ENCODE measurements at regions not wholly inside any gene's neighbourhood (a gene's known extent, or its start where the extent isn't known, plus 50 kb on each side); places are given as distances from the start of the nearest gene placed in this dataset.

DNA sequence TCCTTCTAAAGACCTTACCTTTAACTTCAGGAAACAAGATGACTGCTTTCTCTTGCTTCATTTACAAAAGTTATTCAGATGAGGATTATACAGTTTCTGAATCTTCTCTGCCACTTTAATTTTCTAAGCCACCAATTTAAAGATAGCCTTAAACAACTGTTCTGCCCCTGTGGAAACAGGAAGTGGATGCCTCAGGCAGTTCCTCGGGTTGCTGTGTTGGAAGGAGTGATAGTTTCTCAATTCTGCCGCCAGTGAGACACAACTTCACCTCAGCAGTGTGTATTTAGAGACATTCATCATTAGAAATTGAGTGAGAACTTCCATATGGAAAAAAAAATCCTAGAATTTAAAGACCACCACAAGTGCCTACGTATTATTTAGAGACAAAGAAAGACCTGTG, 475.1 kb upstream of the WWC1 start:
- DNase-seq: no peak

DNA sequence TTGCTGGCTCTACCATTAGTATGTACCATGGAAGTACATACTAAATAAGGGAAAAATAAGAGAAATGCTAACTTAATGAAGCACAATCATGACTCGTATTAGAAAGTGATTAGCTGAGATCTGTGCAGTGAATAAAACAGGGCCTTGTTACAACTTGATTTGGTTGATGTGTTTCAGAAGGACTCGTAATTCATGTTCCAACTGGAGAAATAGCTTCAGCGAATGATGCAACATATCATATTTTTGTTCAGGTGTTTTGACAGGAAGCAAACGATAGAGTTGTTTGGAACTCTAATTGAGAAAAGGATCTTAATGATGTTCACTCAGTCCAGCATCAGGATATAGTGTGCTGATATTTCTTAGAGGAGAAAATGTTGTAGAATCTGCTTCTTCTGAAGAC, 474.6 kb upstream of the WWC1 start:
- DNase-seq: no peak

DNA sequence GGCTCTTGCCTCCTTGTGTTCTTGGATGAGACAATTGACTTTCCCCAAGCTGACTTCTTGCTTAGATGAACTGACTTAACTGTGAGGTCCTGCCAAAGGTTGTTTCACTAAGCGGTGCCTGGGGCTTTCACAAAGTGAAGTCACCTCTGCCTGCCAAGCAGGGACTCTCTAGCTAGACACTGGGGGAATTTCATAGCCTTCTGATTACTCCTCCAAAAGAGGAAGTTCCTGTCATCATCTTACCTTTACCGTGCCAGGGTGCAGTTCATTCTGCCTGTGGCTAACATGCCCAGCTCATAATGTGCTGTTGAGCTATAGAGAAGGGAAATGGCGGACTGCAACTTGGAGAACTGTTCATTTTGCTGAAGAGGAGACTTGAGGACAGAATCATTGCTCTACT, 472.0 kb upstream of the WWC1 start:
- no peak for DNase-seq

DNA sequence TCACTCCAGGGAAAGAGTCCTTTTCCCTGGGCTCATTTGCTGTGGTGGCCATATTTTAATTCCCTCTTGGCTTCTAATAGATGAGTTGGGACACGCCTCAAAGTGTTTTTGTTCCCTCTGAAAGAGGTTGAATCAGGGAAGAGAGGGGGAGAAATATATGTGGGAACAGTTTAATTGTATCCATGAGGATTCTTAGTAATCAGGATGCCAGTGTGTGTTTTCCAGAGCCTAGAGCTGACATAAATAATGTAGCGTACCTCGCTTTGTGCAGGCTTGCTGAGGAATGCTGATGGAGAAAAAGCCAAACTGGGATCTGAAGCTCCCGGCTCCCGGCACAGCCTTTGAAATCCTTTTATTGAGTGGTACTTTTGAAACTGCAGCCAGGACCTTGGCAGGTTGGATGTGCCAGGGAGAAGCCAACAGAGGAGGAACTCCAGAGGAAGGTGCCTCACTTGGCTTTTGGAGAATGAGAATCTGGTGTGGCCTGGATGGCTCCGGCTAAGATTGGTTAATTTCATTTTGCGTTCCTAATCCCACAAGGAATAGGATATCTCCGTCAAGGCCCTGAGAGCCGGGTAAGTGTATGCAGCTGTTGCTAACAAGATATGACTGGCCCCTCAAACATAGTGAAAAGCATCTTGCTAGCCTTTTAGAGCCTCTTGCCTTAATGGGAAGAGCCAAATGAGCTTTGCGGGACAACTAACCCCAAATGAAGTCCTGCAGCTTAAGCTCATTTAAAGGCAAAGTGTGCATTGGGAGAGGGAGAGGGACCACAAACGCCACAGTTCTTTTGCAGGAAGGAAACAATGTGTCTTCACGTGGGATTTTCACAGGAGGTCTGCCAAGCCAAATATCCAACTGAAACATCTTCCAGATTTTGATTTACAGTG, 471.1 kb upstream of the WWC1 start:
- no peak for DNase-seq

DNA sequence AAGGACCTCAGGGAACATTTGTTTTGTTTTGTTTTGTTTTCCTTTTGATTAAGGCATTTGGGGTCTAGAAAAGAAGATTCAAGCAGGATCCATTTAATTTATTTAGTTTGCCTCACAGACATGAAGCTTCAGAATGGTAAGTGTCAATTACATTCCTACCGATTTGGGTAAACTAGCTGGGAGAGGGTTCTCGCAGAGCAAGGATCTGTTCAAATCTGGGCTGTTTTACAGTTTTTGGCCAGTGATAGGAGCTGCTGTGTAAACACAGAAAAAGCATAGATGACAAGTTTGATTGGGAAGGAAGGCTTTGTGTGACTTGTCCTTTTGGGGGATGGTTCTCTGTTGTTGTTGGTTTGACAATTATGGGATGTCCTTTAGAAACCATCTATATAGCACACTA, 470.3 kb upstream of the WWC1 start:
- DNase-seq: no peak

DNA sequence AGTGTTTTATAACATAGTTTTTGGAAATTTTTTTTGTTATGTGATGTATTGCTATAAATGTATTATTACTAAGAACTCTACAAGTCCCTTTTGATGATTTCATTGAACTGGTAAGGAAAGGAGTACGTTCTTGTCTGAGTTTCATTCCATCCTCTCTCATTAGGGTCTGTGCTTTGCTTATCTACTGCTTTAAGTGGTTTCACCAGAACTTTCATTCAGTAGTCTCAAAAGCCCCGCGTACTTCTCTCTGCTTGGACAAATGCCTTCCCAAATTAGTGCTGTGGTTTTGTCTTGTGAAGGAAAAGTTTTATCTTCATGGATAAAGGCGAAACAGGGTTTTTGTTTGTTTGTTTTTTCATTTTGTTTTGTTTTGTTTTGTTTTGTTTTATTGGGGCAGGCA, 469.8 kb upstream of the WWC1 start:
- DNase-seq: no peak

DNA sequence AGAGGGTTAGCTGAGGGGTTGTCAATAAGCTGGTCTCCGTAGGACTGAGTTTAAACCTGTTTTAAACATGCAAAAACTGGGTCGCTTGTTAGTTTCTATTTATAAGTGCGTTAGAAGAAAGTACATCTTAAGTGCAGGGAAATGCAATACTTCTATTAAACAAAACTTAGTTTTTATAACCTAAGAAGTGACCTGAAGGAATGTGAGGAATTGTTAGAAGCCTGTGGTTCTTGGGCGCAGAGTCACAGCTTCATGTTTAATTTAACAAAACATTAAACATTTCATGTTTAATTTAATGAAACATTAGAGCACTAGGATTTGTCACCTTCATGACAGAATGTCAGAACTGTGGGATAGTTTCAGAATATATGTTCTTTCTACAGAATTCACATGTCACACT, 469.2 kb upstream of the WWC1 start:
- DNase-seq: no peak

DNA sequence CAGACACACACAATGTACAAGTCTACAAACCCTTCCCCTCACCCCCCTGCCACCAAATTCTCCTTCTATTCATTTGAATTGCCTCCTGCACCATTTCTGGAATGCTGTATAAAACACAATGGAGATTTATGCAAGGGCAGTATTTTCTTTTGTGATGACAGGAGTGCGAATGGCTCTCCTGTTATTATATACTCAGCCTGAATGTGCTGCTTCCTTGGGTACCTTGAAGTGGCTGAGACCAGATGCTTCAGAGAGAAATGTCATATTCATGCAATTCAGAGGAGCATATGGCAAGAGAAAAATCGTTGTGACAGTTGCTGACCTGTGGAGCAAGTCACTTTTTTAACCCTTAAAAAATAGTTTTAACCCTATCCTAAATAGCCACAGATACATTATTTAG, 468.0 kb upstream of the WWC1 start:
- DNase-seq: no peak

DNA sequence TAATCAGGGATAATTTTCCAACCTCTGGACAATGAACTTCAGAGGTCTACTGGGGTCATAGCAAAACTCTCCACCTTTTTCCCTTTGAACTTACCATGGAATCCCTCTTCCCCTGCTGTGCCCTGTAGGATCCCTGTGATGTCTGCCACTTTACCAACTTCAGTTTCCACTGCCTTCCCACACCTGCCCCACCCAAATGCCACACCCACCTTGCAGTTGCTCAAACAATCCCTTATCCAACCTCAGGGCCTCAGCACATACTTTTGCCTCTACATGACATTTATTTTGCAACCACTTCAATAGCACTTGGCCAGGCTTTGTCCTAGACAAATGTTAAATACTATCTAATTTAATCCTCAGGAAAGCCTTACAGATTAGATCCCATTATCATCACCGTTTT, 463.7 kb upstream of the WWC1 start:
- no peak for DNase-seq

DNA sequence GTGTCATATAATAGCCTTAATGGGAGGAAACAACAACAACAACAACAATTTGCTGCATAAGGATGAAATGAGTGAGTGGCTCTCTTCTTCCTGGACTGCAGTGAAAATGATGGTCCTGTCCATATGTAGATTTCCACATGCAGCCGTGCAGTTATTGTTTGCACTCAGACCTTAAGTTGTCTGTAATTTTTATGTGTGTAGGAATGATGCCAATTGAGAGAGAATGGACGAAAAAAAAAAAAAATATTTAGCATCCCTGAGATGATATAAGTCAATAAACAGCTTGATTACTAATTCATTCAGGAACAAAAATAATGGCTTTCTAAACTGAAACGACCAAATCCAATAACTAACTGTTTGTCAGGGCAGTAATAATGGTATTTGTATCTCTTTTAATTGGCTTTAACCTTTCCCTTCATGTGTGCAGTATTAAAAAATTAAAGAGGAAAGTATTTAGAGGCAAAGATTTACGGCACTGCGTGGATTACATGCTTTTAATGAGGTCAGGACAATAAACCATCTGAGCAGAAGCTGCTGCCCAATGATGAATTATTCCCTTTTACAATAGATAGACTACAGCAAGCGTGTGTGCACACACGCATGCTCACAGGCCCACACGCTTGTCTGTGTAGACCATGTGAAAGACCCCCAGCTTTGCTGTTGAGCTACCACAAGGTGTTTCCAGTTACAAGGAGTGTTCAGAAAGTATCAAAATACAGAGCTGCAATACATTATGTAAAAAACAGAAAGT, 459.5 kb upstream of the WWC1 start:
- no peak for DNase-seq

DNA sequence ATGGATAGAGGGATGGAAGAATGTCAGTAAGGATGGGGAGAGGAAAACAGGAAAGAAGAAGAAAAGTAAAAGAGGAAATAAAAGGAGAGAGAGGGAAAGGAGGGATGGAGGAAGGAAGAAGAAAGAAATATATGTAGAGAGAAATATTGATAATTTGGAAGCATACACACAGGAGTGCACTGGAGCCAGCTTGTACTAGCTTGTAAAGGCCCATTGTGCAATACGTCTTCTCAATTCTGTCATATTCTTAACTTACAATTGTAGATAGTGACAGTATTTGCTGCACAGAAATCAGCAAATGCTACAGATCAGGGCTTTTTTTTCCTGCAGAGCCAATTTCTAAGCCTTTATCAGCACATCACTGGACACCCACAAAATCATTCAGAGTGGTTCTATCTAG, 458.8 kb upstream of the WWC1 start:
- DNase-seq: no peak

DNA sequence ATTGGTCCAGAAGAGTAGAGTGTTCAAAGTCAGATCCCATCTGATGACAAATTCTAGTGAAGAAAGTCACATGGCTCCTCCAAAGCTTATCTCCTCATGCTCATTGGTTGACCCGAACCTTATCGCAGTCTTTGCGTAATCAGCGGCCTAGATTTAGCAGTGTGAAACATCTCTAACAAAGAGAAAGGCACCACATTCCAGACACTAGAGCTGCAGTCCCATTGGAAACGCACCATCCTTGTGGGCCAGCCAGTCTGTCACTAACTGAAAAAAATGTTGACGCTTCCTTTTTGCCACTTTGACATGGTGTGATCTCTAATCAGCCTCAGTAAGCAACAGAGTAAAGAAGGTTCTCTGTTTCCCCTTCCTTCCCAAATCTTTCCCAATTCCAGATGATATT, 458.0 kb upstream of the WWC1 start:
- DNase-seq: no peak

DNA sequence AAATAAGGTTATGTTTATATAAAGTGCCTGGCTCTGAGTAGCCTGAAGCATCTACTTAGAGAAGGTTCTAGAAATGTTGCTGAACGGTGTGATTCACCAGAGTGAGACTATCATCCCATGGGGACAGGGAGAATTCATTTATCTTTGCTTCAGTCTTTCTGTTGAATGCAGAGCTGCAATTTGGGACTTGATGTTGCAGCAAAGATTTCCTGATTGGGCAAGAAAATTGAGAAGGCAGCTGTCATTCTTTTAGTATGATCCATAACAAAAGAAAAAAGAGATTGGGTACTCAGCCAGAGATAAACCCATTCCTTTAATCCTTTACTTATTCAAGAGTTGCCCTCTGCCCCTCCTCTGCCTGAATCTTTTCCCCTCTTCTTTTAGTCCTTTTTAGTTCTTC, 456.3 kb upstream of the WWC1 start:
- no peak for DNase-seq

DNA sequence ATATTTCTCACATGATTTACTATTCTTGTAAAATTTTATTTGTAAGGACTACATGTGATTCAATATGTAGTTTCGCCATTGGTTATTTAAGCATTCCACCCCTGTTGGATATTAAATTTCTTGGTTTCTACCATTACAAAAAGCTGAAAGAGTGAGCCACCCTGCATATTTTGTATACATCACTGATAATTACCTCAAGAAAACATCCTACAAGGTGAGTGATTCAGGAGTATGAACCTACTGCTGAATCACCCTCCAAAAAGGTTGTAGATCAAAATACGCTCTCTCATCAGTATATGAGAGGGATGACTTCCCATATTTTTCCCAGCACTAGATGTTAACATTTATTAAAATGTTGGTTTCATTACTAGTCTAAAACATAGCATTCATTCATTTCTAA, 454.3 kb upstream of the WWC1 start:
- no peak for DNase-seq

DNA sequence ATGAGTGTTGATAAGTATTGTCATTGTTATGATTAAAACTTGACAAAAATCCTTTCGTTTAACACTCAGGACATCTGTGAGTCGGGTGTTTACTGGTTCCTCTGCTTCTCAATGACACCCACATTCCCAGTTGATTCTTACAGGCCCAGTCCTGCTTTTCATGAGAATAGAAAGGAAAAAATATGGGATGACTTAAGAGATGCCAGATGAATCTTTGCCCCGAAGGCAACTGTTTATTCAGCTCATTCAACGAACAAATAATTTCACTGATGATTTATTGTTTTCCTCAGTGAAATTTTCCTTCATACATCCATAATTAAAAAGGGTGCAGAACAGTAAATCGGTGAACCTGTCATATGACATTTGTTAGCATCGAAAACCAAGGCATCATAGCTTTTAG, 452.4 kb upstream of the WWC1 start:
- DNase-seq: no peak

DNA sequence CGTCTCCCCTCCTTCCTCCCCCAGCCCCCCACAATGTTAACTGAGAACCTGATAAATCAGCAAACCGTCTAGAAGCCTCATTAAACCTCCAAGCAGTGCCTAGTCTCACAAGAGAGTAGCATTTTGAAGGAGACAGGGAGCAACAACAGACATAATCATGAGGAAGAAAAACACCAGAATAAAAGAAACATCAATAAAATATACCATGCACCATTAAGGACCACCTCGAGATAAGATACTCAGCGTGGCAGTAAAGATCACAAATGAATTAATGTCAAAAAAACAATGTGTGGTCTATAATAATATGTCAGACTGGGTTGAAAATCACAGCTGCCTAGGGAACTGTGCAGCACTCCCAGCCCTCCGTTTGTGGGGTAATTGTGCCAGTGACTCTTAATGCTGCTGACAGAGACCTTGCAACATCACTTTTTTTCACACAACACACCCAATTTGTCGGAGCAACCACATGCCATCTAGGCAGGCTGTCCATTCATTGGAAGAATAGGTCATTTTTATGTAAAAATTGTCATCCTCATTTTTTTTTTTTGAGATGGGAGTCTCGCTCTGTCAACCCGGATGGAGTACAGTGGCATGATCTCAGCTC, 450.8 kb upstream of the WWC1 start:
- DNase-seq: no peak

DNA sequence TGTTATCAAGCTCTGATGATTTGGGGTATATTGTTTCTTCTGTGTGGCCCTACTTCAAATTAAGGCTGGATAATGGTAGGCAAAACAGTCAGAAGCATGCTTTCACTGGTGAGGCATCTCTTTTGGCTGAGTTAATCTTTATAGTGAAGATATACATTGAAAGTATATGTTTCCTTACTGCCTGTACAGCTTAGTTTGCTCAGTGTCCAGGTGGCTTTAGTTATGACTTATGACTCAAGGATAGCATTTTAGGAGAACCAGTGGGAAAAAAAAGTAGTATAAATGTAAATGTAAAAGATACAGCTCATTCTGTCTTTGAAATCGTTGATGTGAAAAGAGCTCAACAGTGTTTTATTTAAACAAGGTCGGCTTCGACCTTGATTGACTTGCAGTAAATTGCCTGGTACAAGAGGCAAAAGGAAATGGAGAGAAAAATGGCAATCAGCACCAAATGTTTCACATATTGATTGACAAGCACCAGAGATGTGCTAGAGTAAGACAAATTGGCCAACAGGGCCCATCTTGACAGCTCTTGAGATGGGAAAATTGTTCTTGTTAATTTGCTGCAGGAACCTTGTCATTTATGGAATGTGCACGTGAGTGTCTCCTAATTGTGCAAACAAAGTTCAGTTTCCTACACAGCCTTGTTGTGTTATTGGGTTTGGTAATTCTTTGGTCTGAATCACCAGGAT, 447.4 kb upstream of the WWC1 start:
- no peak for DNase-seq

DNA sequence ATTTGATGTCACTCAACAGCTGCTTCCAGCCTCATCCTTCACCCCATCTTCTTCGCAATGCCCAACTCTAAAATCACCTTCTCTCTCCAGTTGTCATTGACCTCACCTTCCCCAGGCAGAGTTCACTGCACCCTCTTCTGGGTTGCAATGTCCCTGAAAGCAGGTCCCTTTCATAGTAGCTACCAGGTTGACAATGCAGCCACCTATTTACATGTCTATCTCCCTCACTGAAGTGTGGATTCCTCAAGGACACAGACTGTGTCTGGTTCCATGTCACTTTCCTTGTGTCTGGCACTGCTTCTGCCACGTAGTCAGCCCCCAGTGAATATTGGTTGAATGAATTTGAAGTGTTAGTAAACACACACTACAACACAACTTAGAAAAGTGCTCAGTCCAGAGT, 445.5 kb upstream of the WWC1 start:
- DNase-seq: no peak

DNA sequence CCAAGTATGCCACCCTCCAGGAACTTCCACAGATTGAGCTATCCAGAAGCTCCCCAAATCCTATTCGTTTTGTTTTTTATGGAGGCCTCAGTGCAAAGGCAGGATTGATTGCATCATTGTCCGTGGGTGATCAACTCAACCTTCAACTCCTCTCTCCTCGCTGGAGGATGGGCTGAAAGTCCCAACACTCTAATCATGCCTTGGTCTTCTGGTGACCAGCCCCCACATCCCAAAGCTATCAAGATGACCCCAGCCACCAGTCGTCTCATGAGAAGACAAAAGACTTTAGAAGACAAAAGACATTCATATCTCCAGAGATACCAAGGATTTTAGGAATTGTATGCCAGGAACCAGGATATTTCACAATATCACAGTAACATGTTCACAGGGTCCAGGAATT, 441.6 kb upstream of the WWC1 start:
- DNase-seq: no peak

DNA sequence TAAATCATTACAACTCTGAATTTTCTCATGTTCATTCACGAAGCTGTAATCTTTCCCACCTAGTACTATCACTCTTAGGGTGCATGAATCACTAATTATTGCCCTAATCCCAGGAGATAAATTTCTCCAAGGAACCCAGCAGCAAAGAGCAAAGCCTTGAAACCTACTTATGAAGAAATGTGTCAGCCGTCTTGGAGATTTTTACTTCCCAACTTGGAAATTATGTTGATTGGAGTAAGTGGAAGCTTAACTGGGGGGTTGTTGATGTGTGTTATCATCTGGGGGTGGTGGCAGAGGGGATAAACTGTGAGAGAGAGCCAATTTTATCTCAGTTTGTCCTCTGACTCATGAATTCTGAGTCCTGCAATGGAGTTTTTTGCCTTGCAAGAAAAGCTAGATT, 440.5 kb upstream of the WWC1 start:
- DNase-seq: no peak

DNA sequence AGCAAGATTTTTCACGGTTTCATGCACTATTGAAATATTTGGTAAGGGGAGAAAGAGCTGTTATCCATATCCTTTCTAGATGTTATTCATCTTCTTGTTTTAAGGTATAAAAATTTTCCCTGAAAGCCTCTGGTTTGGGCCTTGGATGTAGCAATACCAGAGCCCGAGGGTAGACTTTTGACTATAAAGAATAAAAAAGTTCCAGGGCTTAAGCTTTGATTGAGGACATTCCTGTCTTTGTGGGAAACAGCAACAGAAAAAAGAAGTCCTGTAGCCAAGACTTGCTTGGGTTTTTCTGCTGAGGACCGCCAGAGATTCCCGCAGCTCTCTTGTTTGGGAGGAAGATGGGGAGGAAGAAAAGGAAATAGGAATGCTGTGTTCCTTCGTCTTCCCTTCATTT, 440.0 kb upstream of the WWC1 start:
- DNase-seq: no peak

DNA sequence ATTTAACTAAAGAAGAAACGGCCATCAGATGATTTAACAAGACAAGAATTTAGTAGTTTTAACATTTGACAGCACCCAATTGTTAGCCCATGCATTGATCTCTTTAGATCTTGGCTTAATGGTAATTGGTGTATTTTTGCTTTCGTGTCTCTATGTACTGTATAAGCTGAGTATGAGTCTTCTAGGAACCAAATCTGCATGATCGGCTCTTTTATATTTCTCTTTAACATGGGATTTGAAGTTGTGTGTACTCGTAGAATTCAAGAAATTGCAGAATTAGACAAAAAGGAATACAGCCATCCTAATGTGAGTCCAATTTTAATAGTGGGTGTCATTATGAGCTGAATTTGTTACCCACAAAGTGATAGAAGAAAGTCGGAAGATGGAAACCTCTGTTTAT, 438.9 kb upstream of the WWC1 start:
- no peak for DNase-seq

DNA sequence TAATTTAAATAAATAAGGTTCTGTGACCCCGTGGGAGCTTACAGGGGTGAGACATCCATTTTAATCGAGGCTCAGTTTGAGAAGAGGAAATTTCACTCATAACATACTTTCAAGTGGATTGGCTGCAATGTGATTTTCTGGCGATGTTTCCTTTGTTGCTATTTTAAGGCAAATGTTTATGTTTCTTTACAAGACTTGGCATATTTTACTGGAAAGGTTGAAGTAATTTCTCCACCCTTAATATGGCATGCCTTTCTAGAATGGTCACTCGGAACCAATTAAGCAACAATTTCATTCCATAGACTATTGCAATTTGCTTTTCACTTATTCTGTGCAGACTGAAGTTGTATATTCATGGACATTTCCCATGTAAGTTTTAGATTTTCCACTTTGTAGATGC, 438.0 kb upstream of the WWC1 start:
- DNase-seq: no peak

DNA sequence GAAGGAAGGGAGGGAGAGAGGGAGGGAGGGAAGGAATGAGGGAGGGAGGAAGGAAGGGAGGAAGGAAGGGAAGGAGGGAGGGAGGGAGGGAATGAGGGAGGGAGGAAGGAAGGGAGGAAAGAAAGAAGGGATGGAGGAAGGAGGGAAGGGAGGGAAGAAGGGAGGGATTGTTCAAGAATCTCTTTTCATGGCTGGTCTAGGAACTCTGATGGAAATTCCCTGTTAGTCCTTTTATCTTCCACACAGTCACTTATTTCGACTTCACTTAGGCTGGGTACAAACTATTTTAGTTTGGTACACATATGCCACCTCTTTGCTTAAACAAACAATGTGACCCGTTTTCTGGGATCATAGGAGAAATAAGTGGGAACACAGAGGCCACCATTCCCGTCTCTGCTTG, 435.6 kb upstream of the WWC1 start:
- DNase-seq: no peak
